SK-MEL-5 (cell line): ENCODE measurements at regions not wholly inside any gene's neighbourhood (a gene's known extent, or its start where the extent isn't known, plus 50 kb on each side); places are given as distances from the start of the nearest gene placed in this dataset.
"Not testable (repeated sequence)": the region's sequence is repeated elsewhere in the genome, so short reads cannot be mapped to it uniquely, and the experiment has no call there.

Experiments used
- DNase-seq: peaks from one replicate; pipeline ENCODE4 v3.0.0-alpha.2; 2016; ENCODE audit warnings: low read depth, low spot score
- in situ Hi-C: cut with HindIII; loops from 2 replicates; pipeline ENCODE4 v1.10.0; 2016; ENCODE audit warnings: low sequenced_read_pairs, high pct_unique_total_duplicates, low pct_unique_long_range_greater_than_20kb

GRCh38 chr10:8338177-8338766 lies 283.8 kb downstream of the GATA3 start:
- no peak for DNase-seq
- in situ Hi-C loops: no loop called here

- in situ Hi-C loops: no loop called here
Observed at GRCh38 chr10:8344756-8345155, 290.3 kb downstream of the GATA3 start.

GRCh38 chr10:8346861-8347260 lies 292.4 kb downstream of the GATA3 start:
- no peak for DNase-seq
- in situ Hi-C loops: no loop called here

More at GRCh38 chr10:8344756-8345155, 290.3 kb downstream of the GATA3 start:
- no peak for DNase-seq

- in situ Hi-C loops, DNase-seq: not testable (repeated sequence)
Observed at GRCh38 chr10:8347614-8348013, 293.1 kb downstream of the GATA3 start.

GRCh38 chr10:8349610-8350249 lies 295.2 kb downstream of the GATA3 start:
- no peak for DNase-seq
- in situ Hi-C loops: no loop called here

- in situ Hi-C loops: no loop called here
- no peak for DNase-seq
Observed at GRCh38 chr10:8350250-8350967, 295.9 kb downstream of the GATA3 start.

- DNase-seq: no peak
- in situ Hi-C loops: no loop called here
Observed at GRCh38 chr10:8352171-8353075, 297.9 kb downstream of the GATA3 start.

- no peak for DNase-seq
- in situ Hi-C loops: no loop called here
Observed at GRCh38 chr10:8356283-8356682, 301.8 kb downstream of the GATA3 start.

GRCh38 chr10:8359467-8359866 lies 305.0 kb downstream of the GATA3 start:
- DNase-seq: no peak
- in situ Hi-C loops: no loop called here

GRCh38 chr10:8360365-8360764 lies 305.9 kb downstream of the GATA3 start:
- no peak for DNase-seq
- in situ Hi-C loops: no loop called here

GRCh38 chr10:8360814-8361509 lies 306.5 kb downstream of the GATA3 start:
- in situ Hi-C loops: no loop called here
- no peak for DNase-seq

GRCh38 chr10:8361510-8361844 lies 307.0 kb downstream of the GATA3 start:
- in situ Hi-C loops: no loop called here

GRCh38 chr10:8365935-8366911 lies 311.7 kb downstream of the GATA3 start:
- no peak for DNase-seq

More at GRCh38 chr10:8361510-8361844, 307.0 kb downstream of the GATA3 start:
- DNase-seq: no peak

GRCh38 chr10:8367672-8368411 lies 313.4 kb downstream of the GATA3 start:
- in situ Hi-C loops, DNase-seq: not testable (repeated sequence)

More at GRCh38 chr10:8365935-8366911, 311.7 kb downstream of the GATA3 start:
- in situ Hi-C loops: no loop called here

GRCh38 chr10:8369666-8370065 lies 315.2 kb downstream of the GATA3 start:
- DNase-seq: no peak
- in situ Hi-C loops: no loop called here

GRCh38 chr10:8374334-8374733 lies 319.8 kb downstream of the GATA3 start:
- in situ Hi-C loops: no loop called here
- DNase-seq: no peak
